Epithelial cell of esophagus (primary cell): ENCODE measurements at regions not wholly inside any gene's neighbourhood (a gene's known extent, or its start where the extent isn't known, plus 50 kb on each side); places are given as distances from the start of the nearest gene placed in this dataset.

Experiments used
- DNase-seq: peaks from one replicate; pipeline ENCODE4 v3.0.0; 2010; ENCODE audit warnings: low read depth
- H3K4me3 ChIP-seq: 2 replicates; pipeline ENCODE4 v1.5.1; 2011; ENCODE audit warnings: mild to moderate bottlenecking, low read length, control low read depth
- TF ChIP-seq, protein P1 (sequence below): IDR thresholded peaks from 2 replicates; pipeline ENCODE4 v1.5.1; 2011; ENCODE audit warnings: low read depth, mild to moderate bottlenecking, low read length, control low read depth, inconsistent platforms; ENCODE audit not compliant: insufficient read depth; ENCODE audit errors: missing control alignments

DNA sequence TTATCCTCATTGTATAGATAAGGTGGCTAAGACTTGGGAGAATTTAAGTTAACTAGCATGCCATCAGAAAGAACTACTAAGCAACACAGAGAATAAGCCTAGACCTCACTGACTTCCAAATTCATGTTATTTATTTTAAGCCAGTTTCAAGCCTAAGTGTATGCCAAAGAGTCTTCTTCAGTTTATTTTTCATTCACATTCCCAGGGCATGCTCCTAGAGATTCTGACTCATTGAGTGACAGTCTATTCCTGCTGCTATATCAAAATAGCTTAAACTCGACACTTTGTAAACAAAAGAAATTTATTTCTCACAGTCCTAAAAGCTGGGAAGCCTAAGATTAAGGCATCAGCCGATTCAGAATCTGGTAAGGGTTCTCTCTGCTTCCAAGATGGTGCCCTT, 467.1 kb downstream of the MBD2 start:
- TF ChIP-seq, protein P1, sequence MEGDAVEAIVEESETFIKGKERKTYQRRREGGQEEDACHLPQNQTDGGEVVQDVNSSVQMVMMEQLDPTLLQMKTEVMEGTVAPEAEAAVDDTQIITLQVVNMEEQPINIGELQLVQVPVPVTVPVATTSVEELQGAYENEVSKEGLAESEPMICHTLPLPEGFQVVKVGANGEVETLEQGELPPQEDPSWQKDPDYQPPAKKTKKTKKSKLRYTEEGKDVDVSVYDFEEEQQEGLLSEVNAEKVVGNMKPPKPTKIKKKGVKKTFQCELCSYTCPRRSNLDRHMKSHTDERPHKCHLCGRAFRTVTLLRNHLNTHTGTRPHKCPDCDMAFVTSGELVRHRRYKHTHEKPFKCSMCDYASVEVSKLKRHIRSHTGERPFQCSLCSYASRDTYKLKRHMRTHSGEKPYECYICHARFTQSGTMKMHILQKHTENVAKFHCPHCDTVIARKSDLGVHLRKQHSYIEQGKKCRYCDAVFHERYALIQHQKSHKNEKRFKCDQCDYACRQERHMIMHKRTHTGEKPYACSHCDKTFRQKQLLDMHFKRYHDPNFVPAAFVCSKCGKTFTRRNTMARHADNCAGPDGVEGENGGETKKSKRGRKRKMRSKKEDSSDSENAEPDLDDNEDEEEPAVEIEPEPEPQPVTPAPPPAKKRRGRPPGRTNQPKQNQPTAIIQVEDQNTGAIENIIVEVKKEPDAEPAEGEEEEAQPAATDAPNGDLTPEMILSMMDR, result no peak
- peak; percentile 19 for DNase-seq
- no peak overlapping the region for H3K4me3 ChIP-seq

DNA sequence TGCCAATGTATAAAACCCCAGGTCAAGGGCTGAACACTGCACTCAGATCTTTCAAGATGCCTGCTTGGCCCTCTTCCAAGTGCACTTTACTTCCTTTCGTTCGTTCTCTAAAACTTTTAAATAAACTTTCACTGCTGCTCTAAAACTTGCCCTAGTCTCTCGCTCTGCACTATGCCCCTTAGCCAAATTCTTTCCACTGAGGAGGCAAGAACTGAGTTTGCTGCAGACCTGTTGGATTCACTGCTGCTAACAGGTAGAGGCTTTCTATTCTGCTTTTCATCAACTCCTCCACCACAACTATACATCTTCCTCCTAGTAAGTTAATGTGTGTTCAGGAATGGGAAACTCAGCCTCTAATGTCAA, 467.9 kb downstream of the MBD2 start:
- no peak overlapping the region for H3K4me3 ChIP-seq
- DNase-seq, result no peak
- TF ChIP-seq, protein P1, result no peak

DNA sequence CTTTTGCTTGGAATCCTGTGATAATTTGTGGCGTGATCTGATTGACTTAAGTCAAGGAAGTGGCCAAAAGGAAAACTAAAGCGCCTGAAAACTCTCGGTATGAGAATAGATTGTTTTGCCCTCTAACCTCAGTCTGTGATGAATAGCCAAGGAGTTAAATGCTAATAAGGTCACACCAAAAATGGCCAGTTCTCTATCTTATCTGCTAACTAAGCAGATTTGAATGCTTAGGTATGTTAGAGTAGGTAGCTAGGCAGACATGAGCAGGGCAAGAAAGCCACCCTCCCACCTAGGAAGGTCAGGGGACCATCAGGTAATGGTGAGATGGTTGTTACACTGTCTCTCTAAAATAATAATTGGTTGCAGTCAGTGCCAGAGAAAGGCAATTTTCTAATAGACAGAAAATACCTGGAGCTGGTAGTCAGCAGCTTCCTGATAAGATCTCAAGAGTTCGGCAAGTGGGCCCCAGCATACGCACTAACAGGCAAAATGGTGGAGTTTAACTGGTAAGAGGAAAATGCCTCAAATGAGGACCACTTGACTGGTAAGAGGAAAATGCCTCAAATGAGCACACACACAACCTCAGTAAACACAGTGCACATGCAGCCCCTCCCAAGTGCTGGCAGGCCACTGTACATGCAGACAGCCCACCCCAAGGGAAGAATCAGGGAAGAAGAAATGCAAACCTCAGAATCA, 468.4 kb downstream of the MBD2 start:
- no peak overlapping the region for H3K4me3 ChIP-seq
- TF ChIP-seq, protein P1, result no peak
- no peak for DNase-seq

DNA sequence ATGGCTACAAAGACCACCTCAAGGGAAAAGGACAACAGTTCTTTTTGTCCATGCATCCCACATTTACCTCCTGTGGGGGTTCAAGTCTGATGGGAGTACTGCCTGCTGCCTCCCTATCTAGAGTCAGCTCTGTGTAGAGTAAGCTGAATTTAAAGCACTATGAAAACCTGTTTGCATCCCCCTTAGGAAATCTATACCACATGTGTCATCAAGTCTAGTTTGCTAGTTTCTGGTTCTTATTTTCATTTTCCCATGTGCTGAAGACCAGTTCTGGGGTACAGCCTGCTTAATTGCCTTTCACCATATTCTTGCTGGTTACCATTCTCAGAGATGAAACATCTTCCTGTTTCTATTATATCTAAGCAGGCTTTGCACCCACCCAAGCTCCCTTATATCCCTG, 470.3 kb downstream of the MBD2 start:
- DNase-seq, result no peak
- H3K4me3 ChIP-seq, result no peak overlapping the region
- TF ChIP-seq, protein P1, result no peak

DNA sequence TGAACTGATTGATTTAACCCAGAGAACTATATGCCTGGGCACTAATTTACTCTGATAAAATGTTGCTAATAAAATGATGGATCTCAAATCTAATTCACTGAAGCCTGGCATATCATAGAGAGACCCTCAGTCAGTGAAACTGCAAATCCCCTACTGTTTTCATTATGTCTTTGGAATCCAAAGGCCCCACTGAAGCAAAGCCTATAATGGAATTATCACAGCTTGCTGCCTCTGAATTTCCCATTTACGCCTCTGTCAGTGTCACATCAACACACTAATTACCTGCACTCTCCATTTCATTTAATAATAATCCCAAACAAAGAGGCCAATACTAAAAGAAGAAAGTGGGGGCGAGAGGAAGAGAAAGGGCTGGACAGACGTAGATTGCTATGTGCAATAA, 470.9 kb downstream of the MBD2 start:
- TF ChIP-seq, protein P1, result no peak
- H3K4me3 ChIP-seq, result no peak overlapping the region
- DNase-seq, result no peak

DNA sequence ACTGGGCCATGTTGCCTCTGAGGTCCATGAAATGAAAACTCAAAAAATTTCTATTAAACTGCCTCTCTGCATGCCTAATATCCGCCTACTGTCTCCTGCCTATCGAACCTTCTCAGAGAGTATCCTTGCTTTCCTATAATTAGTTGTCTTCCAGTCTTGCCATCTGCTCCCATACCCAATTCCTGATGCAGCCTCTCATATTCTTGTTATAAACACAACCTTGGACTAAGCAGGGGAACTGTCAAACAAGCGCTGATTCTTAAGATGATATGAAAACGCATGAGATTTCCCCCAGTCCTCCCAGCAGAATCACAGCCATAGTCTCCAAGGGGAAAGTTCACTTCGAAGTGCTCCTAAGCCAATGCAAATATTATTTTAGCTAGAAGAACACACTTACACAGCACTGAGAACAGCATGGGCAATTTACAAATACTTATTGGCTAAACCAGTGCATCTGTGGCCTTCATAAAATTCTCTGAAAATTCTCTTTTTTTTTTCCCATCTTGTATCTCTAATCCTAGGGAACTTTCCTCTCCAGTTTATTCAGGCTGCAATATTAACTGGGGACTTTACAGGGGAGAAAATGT, 471.6 kb downstream of the MBD2 start:
- TF ChIP-seq, protein P1, result no peak
- no peak for DNase-seq
- no peak overlapping the region for H3K4me3 ChIP-seq

DNA sequence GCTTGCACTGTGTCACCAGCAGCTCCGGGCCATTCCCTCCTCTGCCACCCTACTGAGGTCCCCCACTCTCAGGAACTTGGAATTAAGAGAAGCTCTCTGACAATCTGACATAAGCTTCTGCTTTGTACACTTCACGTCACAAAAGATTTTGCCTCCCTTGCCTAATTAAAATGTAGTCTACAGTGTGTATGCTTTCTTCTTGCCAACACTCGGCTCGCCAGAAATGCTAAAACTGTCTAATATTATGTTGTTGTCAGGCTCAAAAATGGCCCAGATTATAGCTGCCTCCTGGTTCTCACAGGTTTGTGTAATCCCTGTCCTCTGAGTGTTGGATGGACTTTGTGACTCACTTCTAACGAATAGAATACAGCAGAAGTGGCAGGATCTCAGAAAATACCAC, 474.7 kb downstream of the MBD2 start:
- DNase-seq, result no peak
- H3K4me3 ChIP-seq, result no peak overlapping the region
- TF ChIP-seq, protein P1, result no peak
